HG03196 (cell line): ENCODE measurements at regions not wholly inside any gene's neighbourhood (a gene's known extent, or its start where the extent isn't known, plus 50 kb on each side); places are given as distances from the start of the nearest gene placed in this dataset.

Experiments
- ATAC-seq: cut with Tn5 transposase; IDR thresholded peaks from one replicate; pipeline ENCODE4 v1.9.1; 2021; ENCODE audit not compliant: unreplicated experiment

DNA sequence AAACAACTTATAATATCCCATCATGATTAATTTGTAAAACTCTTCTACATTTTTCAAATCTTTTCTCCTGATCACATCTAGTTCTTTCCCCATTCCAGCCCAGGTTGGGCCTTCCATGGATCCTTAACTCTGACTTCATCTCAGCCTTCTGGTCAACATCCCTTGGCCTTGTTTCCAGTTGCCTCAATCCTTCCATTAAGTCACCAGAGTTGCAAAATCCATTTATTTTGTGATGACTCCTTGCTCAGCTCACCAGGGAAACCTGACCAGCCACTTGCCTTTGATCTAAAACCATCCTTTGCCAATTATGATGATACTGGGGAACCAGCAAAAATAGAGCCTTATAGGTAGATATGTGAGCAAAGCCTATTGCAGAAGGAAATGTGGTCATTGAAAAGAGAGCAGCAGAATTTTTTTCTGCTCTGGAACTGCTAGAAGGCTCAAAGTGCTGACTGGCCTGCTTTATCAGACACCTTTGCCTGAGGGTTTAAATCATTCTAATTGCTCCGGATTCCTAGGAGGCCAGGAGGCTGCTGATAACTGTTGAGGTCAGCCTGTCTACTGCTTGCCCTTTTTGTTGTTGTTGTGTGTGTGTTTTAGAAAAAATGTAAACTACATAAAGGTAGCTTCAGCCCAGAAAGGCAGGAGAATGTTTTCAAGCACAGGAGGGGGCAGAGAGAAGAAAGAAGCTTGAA is 512.2 kb upstream of the GRIA1 start:
- no peak for ATAC-seq

DNA sequence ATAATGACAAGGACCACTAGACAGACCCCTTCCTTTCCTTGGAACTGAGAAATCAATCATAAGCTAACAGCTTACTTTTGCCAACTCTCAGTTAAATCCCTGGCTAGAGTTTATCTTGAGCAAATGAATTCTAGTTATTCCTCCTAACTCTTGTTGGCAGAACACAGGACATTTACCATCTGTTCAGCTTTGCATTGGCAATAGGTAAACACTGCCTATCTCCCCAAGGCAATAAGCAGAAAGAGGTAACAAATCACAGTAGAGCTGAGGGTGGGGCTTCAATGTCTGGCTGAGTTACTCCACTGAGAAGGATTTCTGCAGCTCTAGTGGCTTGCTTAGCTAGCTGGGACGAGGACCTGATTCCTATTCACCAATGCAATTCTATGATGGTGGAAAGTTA is 503.3 kb upstream of the GRIA1 start:
- ATAC-seq: no peak

- no peak for ATAC-seq
Observed at GRCh38 chr5:152990217-152990616, 500.3 kb upstream of the GRIA1 start.

DNA sequence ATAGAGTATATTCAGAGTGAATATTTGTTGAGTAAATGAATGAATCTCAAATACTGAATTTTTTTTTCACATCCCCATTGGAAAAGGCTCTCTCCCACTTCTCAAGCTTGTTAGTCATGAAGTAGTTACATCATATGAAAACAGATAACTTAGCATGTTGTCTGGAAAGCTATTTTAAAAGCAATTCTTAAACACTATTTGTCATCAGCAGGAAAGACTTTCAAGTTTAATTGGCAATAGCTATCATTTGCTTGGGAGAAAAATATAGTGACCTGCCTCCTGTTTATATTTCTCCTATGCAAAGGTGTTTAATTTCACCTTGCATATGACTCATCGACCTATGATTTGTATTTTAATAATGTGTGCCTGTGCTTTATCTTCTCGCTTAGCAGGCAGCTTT is 499.8 kb upstream of the GRIA1 start:
- no peak for ATAC-seq

GRCh38 chr5:152994033-152994680 is 496.3 kb upstream of the GRIA1 start:
- no peak for ATAC-seq

DNA sequence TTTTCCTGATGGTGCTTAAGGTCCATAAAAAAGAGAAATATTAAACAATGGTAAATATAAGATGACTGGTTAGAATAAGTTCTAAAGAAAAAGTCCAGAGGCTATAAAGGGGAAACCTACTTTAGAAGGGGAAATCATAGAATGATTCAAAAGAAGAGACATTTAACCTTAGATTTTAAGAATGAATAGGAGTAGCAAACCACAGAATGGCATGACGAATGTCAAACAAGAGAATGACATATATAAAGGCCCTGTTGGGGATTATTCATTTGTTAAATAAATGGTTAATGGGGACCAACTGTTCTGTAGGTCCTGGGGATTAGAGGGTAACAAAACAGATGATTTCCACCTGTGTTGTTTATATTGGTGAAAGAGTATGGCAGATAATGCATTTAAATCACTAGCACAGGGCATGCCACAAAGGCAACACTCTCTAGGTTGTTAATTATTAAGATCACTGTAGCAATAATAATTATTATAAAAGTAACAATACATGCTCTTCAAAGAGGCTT is 495.2 kb upstream of the GRIA1 start:
- no peak for ATAC-seq

DNA sequence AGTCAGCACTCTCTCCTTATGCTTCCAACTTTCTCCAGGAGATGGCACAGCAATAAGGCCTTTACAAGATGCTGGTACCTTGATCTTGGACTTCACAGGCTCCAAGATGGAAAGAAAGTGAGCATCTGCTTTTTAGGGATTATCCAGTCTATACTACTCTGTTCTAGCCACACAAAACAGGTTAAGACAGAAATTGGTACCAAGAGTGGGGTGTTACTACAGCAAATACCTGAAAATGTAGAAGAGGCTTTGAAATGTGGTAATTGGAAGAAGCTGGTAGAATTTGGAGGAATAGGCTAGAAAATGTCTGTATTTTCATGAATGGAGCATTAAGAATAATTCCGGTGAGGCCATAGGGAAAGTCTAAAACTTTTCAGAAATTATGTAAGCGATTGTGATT is 484.8 kb upstream of the GRIA1 start:
- ATAC-seq: no peak

- ATAC-seq: no peak
Observed at GRCh38 chr5:153006681-153007080, 483.8 kb upstream of the GRIA1 start.

GRCh38 chr5:153014194-153014593 is 476.3 kb upstream of the GRIA1 start:
- ATAC-seq: no peak

- no peak for ATAC-seq
Observed at GRCh38 chr5:153018121-153018520, 472.3 kb upstream of the GRIA1 start.

- ATAC-seq: no peak
Observed at GRCh38 chr5:153030755-153031725, 459.4 kb upstream of the GRIA1 start.

DNA sequence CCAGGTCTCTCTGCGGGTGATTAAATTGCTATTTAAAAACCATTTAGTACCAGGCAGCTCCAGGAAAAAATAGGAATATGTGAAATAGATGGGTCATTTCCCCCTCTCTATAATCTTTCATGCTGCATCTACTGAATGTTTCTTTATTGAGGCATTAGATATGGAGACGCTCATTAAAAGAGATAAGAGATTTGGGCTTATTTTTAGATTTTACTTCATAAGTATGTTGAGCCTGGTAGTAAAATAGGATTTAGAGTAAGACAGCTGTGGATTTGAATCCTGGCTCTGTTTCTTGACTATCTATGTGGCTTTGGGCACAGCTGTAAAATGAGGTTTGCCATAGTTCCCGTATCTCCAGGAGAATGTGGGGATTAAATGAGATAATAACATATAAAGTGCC is 451.0 kb upstream of the GRIA1 start:
- ATAC-seq: no peak

- ATAC-seq: no peak
Observed at GRCh38 chr5:153043886-153044285, 446.6 kb upstream of the GRIA1 start.

- ATAC-seq: no peak
Observed at GRCh38 chr5:153050496-153051179, 439.8 kb upstream of the GRIA1 start.

GRCh38 chr5:153066281-153066680 is 424.2 kb upstream of the GRIA1 start:
- ATAC-seq: no peak

- no peak for ATAC-seq
Observed at GRCh38 chr5:153067869-153068268, 422.6 kb upstream of the GRIA1 start.

DNA sequence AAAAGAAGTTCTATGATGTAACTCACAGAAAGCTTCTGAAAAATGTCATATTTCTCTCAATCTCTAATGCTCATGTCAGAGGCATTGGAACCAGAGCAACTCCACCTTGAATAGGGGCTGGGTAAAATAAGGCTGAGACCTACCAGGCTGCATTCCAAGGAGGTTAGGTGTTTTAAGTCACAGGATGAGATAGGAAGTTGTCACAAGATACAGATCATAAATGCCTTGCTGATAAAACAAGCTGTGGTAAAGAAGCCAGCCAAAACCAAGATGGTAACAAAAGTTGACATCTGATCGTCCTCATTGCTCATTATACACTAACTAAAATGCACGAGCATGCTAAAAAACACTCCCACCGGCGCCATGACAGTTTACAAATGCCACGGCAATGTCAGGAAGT is 411.1 kb upstream of the GRIA1 start:
- no peak for ATAC-seq

DNA sequence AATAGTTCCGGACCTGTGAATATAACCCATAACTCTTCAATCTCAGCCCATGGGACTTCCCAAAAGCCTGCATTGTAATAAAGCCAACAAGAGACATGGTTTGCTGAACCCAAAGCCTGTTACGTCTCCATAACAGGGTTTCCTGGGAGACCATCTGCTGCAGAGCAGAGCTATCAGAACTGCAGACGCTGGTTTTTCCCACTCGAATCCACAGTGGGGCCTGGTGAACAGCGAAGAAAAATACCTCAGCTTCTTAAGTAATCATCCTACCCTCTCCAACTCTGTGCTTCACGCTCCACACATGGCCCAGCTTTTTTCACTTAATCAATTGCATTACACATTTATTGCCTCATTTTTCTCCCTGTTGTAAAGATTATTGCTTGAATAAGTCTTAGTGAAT is 409.5 kb upstream of the GRIA1 start:
- no peak for ATAC-seq

GRCh38 chr5:153081385-153081784 is 409.1 kb upstream of the GRIA1 start:
- no peak for ATAC-seq

DNA sequence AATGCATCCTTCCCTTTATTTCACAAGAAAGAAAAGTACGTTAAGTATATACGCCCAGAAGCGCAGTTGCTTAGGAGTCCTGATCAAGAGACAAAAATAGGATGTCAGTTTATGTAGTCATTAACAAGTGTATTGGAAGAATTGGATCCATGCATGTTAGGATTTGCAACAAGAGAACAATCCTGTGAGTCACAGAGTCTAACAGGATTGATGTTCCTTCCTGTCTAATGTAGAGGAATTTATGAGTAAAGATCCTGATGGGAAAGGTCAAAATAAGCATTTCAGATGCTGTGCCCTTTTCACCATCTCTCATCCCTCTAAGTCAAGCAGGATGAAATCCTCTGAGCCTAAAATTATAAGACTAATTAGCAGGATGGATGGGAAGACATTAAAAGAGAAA is 406.0 kb upstream of the GRIA1 start:
- ATAC-seq: no peak

DNA sequence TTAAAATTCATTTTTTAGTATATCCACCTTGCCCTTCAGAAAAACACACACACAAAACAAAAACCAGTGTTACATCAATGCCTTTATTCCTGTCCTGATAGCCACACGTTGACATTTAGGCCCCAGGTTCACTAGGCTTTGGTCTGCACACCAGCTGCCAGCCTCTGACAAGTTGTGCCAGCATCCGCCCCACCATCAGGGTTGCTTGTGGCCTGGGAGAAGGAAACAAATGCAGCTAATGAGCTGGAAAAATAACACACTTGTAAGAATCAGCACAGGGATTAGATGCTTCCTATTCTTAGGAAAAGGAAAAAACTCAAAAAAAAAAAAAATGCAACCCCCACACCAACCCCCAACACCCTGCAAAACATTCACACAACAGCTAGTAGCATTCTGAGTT is 404.0 kb upstream of the GRIA1 start:
- no peak for ATAC-seq
